Smooth muscle cell (in vitro differentiated cells): ENCODE measurements at regions not wholly inside any gene's neighbourhood (a gene's known extent, or its start where the extent isn't known, plus 50 kb on each side); places are given as distances from the start of the nearest gene placed in this dataset.

Experiments
- DNase-seq: peaks from one replicate; lab custom pipeline; 2025; ENCODE audit not compliant: unreplicated experiment; lab: John Stamatoyannopoulos, UW
- H2AFZ ChIP-seq: fragments of 200-600 bp; sonication (generic); 2 replicates; pipeline ENCODE4 v1.6.0; 2016; ENCODE audit warnings: antibody characterized with exemption, low read depth, mild to moderate bottlenecking
- H3F3A ChIP-seq: fragments of 200-600 bp; sonication (generic); 2 replicates; pipeline ENCODE4 v1.6.0; 2017; ENCODE audit warnings: antibody characterized with exemption, low read depth
- H3K27ac ChIP-seq: fragments of 200-600 bp; sonication (generic); 2 replicates; pipeline ENCODE4 v1.5.1; 2016; ENCODE audit warnings: low read depth, mild to moderate bottlenecking
- H3K27me3 ChIP-seq: fragments of 200-600 bp; sonication (generic); 2 replicates; pipeline ENCODE4 v1.6.1; 2016; ENCODE audit warnings: low read depth, mild to moderate bottlenecking
- H3K36me3 ChIP-seq: fragments of 200-600 bp; sonication (generic); 2 replicates; pipeline ENCODE4 v1.5.1; 2016; ENCODE audit warnings: low read depth
- H3K4me1 ChIP-seq: fragments of 200-600 bp; sonication (generic); 2 replicates; pipeline ENCODE4 v1.5.1; 2016; ENCODE audit warnings: low read depth
- H3K4me2 ChIP-seq: fragments of 200-600 bp; sonication (generic); 2 replicates; pipeline ENCODE4 v1.6.0; 2016; ENCODE audit warnings: mild to moderate bottlenecking
- H3K4me3 ChIP-seq: fragments of 200-600 bp; sonication (generic); 2 replicates; pipeline ENCODE4 v1.5.1; 2016; ENCODE audit warnings: mild to moderate bottlenecking
- H3K79me2 ChIP-seq: fragments of 200-600 bp; sonication (generic); 2 replicates; pipeline ENCODE4 v1.6.0; 2016; ENCODE audit warnings: low read depth, mild to moderate bottlenecking
- H3K9ac ChIP-seq: fragments of 200-600 bp; sonication (generic); 2 replicates; pipeline ENCODE4 v1.6.0; 2016; ENCODE audit warnings: low read depth
- H3K9me3 ChIP-seq: fragments of 200-600 bp; sonication (generic); replicated peaks from 2 replicates; pipeline ENCODE4 v1.5.1; 2016; ENCODE audit warnings: low read depth
- H4K20me1 ChIP-seq: fragments of 200-600 bp; sonication (generic); 2 replicates; pipeline ENCODE4 v1.6.0; 2016; ENCODE audit warnings: low read depth
- CTCF ChIP-seq: fragments of 200-600 bp; sonication (generic); IDR thresholded peaks from 2 replicates; pipeline ENCODE4 v1.5.1; 2017; ENCODE audit warnings: borderline replicate concordance, mild to moderate bottlenecking, antibody characterized with exemption; ENCODE audit not compliant: insufficient read depth, poor library complexity, severe bottlenecking
- WGBS: methylation state at CpG from one replicate; pipeline ENCODE4 v1.1.7; 2016; ENCODE audit warnings: low lambda C conversion rate; 5-methylcytosine and 5-hydroxymethylcytosine counted together

- Histone ChIP-seq H3K27me3 (no peaks in the 10 kb centered on the region), H3K4me3 (no peak overlapping the region), H3K9me3 (no peaks in the 10 kb centered on the region), H3K36me3 (no peaks in the 10 kb centered on the region), H2AFZ (no peak overlapping the region), H3F3A (no peaks in the 10 kb centered on the region), H3K79me2 (no peaks in the 10 kb centered on the region), H3K4me1 (no peaks in the 10 kb centered on the region), H3K27ac (no peak overlapping the region), H3K4me2 (no peak overlapping the region), H4K20me1 (no peaks in the 10 kb centered on the region), H3K9ac (no peak overlapping the region)
- TF ChIP-seq CTCF: no peak
- DNase-seq: no peak
- 82% methylated on average over 4 of the region's 4 CpGs for WGBS
These were observed 419.9 kb downstream of the PCDH17 start for GRCh38 chr13:58051396-58051795.

GRCh38 chr13:58051807-58052375 lies 420.3 kb downstream of the PCDH17 start:
- Histone ChIP-seq H3K4me2 (no peak overlapping the region), H3K79me2 (no peaks in the 10 kb centered on the region), H3K36me3 (no peaks in the 10 kb centered on the region), H3K4me1 (no peaks in the 10 kb centered on the region), H3K9me3 (no peaks in the 10 kb centered on the region), H3K9ac (no peak overlapping the region), H2AFZ (no peak overlapping the region), H4K20me1 (no peaks in the 10 kb centered on the region), H3K27ac (no peak overlapping the region), H3K27me3 (no peaks in the 10 kb centered on the region), H3K4me3 (no peak overlapping the region), H3F3A (no peaks in the 10 kb centered on the region)
- TF ChIP-seq CTCF: no peak
- 85% methylated on average over 5 of the region's 5 CpGs for WGBS
- no peak for DNase-seq

GRCh38 chr13:58056426-58056825 lies 424.9 kb downstream of the PCDH17 start:
- Histone ChIP-seq H3K79me2 (no peaks in the 10 kb centered on the region), H3K4me1 (no peaks in the 10 kb centered on the region), H3K4me3 (no peak overlapping the region), H3K4me2 (no peak overlapping the region), H4K20me1 (no peaks in the 10 kb centered on the region), H3F3A (no peaks in the 10 kb centered on the region), H2AFZ (no peak overlapping the region), H3K36me3 (no peaks in the 10 kb centered on the region), H3K9me3 (no peaks in the 10 kb centered on the region), H3K9ac (no peak overlapping the region), H3K27me3 (no peaks in the 10 kb centered on the region), H3K27ac (no peak overlapping the region)
- no peak for TF ChIP-seq CTCF
- no peak for DNase-seq
- WGBS: 94% methylated on average over 4 of the region's 4 CpGs

GRCh38 chr13:58059624-58060023 lies 428.1 kb downstream of the PCDH17 start:
- Histone ChIP-seq H4K20me1 (no peaks in the 10 kb centered on the region), H3F3A (no peaks in the 10 kb centered on the region), H3K4me1 (no peaks in the 10 kb centered on the region), H3K9me3 (no peaks in the 10 kb centered on the region), H3K79me2 (no peaks in the 10 kb centered on the region), H3K4me2 (peak overlapping the region; percentile 38), H3K4me3 (no peak overlapping the region), H3K27me3 (no peaks in the 10 kb centered on the region), H3K9ac (no peak overlapping the region), H2AFZ (no peak overlapping the region), H3K36me3 (no peaks in the 10 kb centered on the region), H3K27ac (no peak overlapping the region)
- 84% methylated on average over 1 of the region's 1 CpG for WGBS
- TF ChIP-seq CTCF: no peak
- no peak for DNase-seq
